CD14-positive monocyte (primary cell): ENCODE measurements at regions not wholly inside any gene's neighbourhood (a gene's known extent, or its start where the extent isn't known, plus 50 kb on each side); places are given as distances from the start of the nearest gene placed in this dataset.
"Not testable (repeated sequence)": the region's sequence is repeated elsewhere in the genome, so short reads cannot be mapped to it uniquely, and the experiment has no call there.

Source experiments
- DNase-seq, 3 donors: peaks; one replicate each; pipeline ENCODE4 v3.0.0-alpha.2; 2011 to 2022
- H2AFZ ChIP-seq: 2 replicates; pipeline ENCODE4 v1.6.0; 2012; ENCODE audit warnings: mild to moderate bottlenecking, low read depth, low read length, inconsistent platforms; ENCODE audit not compliant: insufficient read depth, poor library complexity, severe bottlenecking
- H3K27ac ChIP-seq, 2 donors: 1 replicate in 1 of 2; 2 replicates in 1 of 2; pipeline ENCODE4 v1.5.1; 2012 to 2013; ENCODE audit warnings: low read length in 2 of 2, control low read depth in 1 of 2, inconsistent platforms in 1 of 2, low read depth in 1 of 2, mild to moderate bottlenecking in 1 of 2
- H3K27me3 ChIP-seq, 2 donors: one replicate each; pipeline versions ENCODE4 v1.6.0 to v1.6.1; 2011 to 2013; ENCODE audit warnings: low read length in 2 of 2; ENCODE audit not compliant: control insufficient read depth in 2 of 2, insufficient read depth in 2 of 2
- H3K36me3 ChIP-seq, 2 donors: replicated peaks in 1 of 2; 1 replicate in 1 of 2; 2 replicates in 1 of 2; pipeline versions ENCODE4 v1.5.1 to v1.6.1; 2012 to 2013; ENCODE audit warnings: low read length in 2 of 2, control low read depth in 1 of 2, inconsistent platforms in 1 of 2, mild to moderate bottlenecking in 1 of 2; ENCODE audit not compliant: insufficient read depth in 2 of 2, control insufficient read depth in 1 of 2
- H3K4me1 ChIP-seq, 2 donors: 1 replicate in 1 of 2; 2 replicates in 1 of 2; pipeline versions ENCODE4 v1.5.1 to v1.6.1; 2012 to 2013; ENCODE audit warnings: low read length in 2 of 2, control low read depth in 1 of 2, inconsistent platforms in 1 of 2, mild to moderate bottlenecking in 1 of 2, moderate library complexity in 1 of 2; ENCODE audit not compliant: insufficient read depth in 2 of 2, control insufficient read depth in 1 of 2
- H3K4me2 ChIP-seq: replicated peaks from 2 replicates; pipeline ENCODE3; 2012; ENCODE audit warnings: low read length, moderate library complexity, mild to moderate bottlenecking; ENCODE audit not compliant: poor library complexity, severe bottlenecking; ENCODE audit errors: extremely low read depth
- H3K4me3 ChIP-seq, 3 experiments: fragments of 200-600 bp in 1 of 3; sonication (generic) in 1 of 3; replicated peaks in 1 of 3; 1 replicate in 2 of 3; 2 replicates in 1 of 3; pipeline ENCODE4 v1.5.1; 2011 to 2013; ENCODE audit warnings: low read length in 3 of 3, mild to moderate bottlenecking in 3 of 3, control low read depth in 2 of 3, low read depth in 2 of 3, inconsistent platforms in 1 of 3, moderate library complexity in 1 of 3
- H3K79me2 ChIP-seq: 2 replicates; pipeline ENCODE4 v1.6.0; 2012; ENCODE audit warnings: mild to moderate bottlenecking, control low read depth, inconsistent platforms, low read length, moderate library complexity; ENCODE audit not compliant: insufficient read depth
- H3K9ac ChIP-seq: 2 replicates; pipeline ENCODE4 v1.6.0; 2017; ENCODE audit warnings: low read length, mild to moderate bottlenecking; ENCODE audit not compliant: insufficient read depth, poor library complexity, severe bottlenecking
- H3K9me3 ChIP-seq, 2 donors: replicated peaks in 1 of 2; 1 replicate in 1 of 2; 2 replicates in 1 of 2; pipeline versions ENCODE4 v1.5.1 to v1.6.1; 2012 to 2013; ENCODE audit warnings: low read length in 2 of 2, control low read depth in 1 of 2; ENCODE audit not compliant: control insufficient read depth in 1 of 2, insufficient read depth in 1 of 2
- H4K20me1 ChIP-seq: 2 replicates; pipeline ENCODE4 v1.6.0; 2012; ENCODE audit warnings: mild to moderate bottlenecking, low read length, control low read depth, moderate library complexity; ENCODE audit not compliant: insufficient read depth
- H3K27ac Mint-ChIP-seq, 7 donors: one replicate each; pipeline ENCODE4 v1.8.0; 2020; ENCODE audit warnings: mild to moderate bottlenecking in 7 of 7, mixed read lengths in 7 of 7, moderate library complexity in 6 of 7, inconsistent platforms in 2 of 7
- H3K27me3 Mint-ChIP-seq, 3 donors: one replicate each; pipeline ENCODE4 v1.8.0; 2021 to 2022; ENCODE audit warnings: low read depth in 3 of 3, mild to moderate bottlenecking in 3 of 3, mixed read lengths in 3 of 3, moderate library complexity in 3 of 3, inconsistent platforms in 1 of 3
- H3K36me3 Mint-ChIP-seq, 2 donors: one replicate each; pipeline ENCODE4 v1.8.0; 2020; ENCODE audit warnings: mixed read lengths in 2 of 2, inconsistent platforms in 1 of 2, mild to moderate bottlenecking in 1 of 2
- H3K4me1 Mint-ChIP-seq: one replicate; pipeline ENCODE4 v1.8.0; 2020; ENCODE audit warnings: mild to moderate bottlenecking, mixed read lengths
- H3K4me3 Mint-ChIP-seq, 2 donors: one replicate each; pipeline ENCODE4 v1.8.0; 2020; ENCODE audit warnings: mild to moderate bottlenecking in 2 of 2, mixed read lengths in 2 of 2, moderate library complexity in 1 of 2
- H3K9me3 Mint-ChIP-seq, 7 donors: one replicate each; pipeline ENCODE4 v1.8.0; 2020 to 2022; ENCODE audit warnings: mixed read lengths in 7 of 7, mild to moderate bottlenecking in 6 of 7, moderate library complexity in 6 of 7, inconsistent platforms in 2 of 7
- CTCF ChIP-seq: fragments of 200-600 bp; IDR thresholded peaks from one replicate; pipeline ENCODE4 v1.8.0; 2022; ENCODE audit warnings: antibody characterized with exemption, mild to moderate bottlenecking
- WGBS: methylation state at CpG from one replicate; pipeline ENCODE4 v1.1.5; 2013; ENCODE audit warnings: missing lambda C conversion rate; ENCODE audit not compliant: insufficient coverage; 5-methylcytosine and 5-hydroxymethylcytosine counted together
- intact Hi-C, 2 donors: fragments of 100-400 bp; cut with micrococcal nuclease; formaldehyde crosslinking; loops; one replicate each; pipeline versions ENCODE4 v1.15.0 to v1.15.1; 2023

- H3K4me2 ChIP-seq, result no peak overlapping the region
- H3K4me3 ChIP-seq, result no peak overlapping the region
- no peaks in the 10 kb centered on the region for H3K36me3 ChIP-seq
- Mint-ChIP-seq H3K27me3 (peaks cover 2 to 6% (median 3%) of the 10 kb centered on the region in 3 donors), H3K9me3 (peaks cover 0 to 4% (median 2%) of the 10 kb centered on the region in 7 donors), H3K4me1 (peaks cover 9% of the 10 kb centered on the region), H3K4me3 (no peak overlapping the region), H3K36me3 (no peaks in the 10 kb centered on the region), H3K27ac (no peak overlapping the region)
- H3K9ac ChIP-seq, result no peak overlapping the region
- H3K4me1 ChIP-seq, result peaks cover 0 to 9% of the 10 kb centered on the region in 2 donors
- no peaks in the 10 kb centered on the region for H3K79me2 ChIP-seq
- H3K9me3 ChIP-seq, result no peaks in the 10 kb centered on the region
- intact Hi-C loops, result no loop called here
- WGBS, result no CpG with 5 or more reads among the region's 2 CpGs
- no peak for DNase-seq
- no peak overlapping the region for H2AFZ ChIP-seq
- H4K20me1 ChIP-seq, result no peaks in the 10 kb centered on the region
- H3K27ac ChIP-seq, result no peak overlapping the region
- no peak for TF ChIP-seq CTCF
- no peaks in the 10 kb centered on the region for H3K27me3 ChIP-seq
Observed at GRCh38 chr4:174053895-174054294, 229.6 kb downstream of the FBXO8 start.

- Histone ChIP-seq H4K20me1 (no peaks in the 10 kb centered on the region), H3K4me2 (no peak overlapping the region), H3K9me3 (no peaks in the 10 kb centered on the region), H3K36me3 (no peaks in the 10 kb centered on the region), H3K27ac (no peak overlapping the region), H3K4me1 (no peaks in the 10 kb centered on the region), H3K79me2 (no peaks in the 10 kb centered on the region), H3K4me3 (no peak overlapping the region), H2AFZ (no peak overlapping the region), H3K9ac (no peak overlapping the region), H3K27me3 (no peaks in the 10 kb centered on the region)
- H3K36me3 Mint-ChIP-seq, result no peaks in the 10 kb centered on the region
- WGBS, result 75% methylated on average over 4 of the region's 4 CpGs
- no peak overlapping the region for H3K27ac Mint-ChIP-seq
- H3K4me1 Mint-ChIP-seq, result no peaks in the 10 kb centered on the region
- peaks cover 2 to 5% (median 4%) of the 10 kb centered on the region in 3 donors for H3K27me3 Mint-ChIP-seq
- TF ChIP-seq CTCF, result no peak
- no peak for DNase-seq
- no peak overlapping the region for H3K4me3 Mint-ChIP-seq
- intact Hi-C loops, result no loop called here
- peaks cover 0 to 5% (median 2%) of the 10 kb centered on the region in 7 donors for H3K9me3 Mint-ChIP-seq
Observed at GRCh38 chr4:174047363-174047762, 236.1 kb downstream of the FBXO8 start.

GRCh38 chr4:174045829-174046228 lies 237.6 kb downstream of the FBXO8 start:
- H3K27me3 Mint-ChIP-seq, H3K27ac Mint-ChIP-seq, H3K4me3 Mint-ChIP-seq, H3K27me3 ChIP-seq, H3K4me1 Mint-ChIP-seq, H3K4me1 ChIP-seq, H4K20me1 ChIP-seq, H3K9me3 ChIP-seq, H3K9ac ChIP-seq, H3K4me3 ChIP-seq, H3K9me3 Mint-ChIP-seq, H2AFZ ChIP-seq, intact Hi-C loops, H3K79me2 ChIP-seq, H3K36me3 Mint-ChIP-seq, DNase-seq, H3K4me2 ChIP-seq, H3K27ac ChIP-seq, H3K36me3 ChIP-seq: not testable (repeated sequence)
- no CpG with 5 or more reads among the region's 2 CpGs for WGBS
